ENCODE measurements at regions not wholly inside any gene's neighbourhood (a gene's known extent, or its start where the extent isn't known, plus 50 kb on each side); places are given as distances from the start of the nearest gene placed in this dataset.

DNA sequence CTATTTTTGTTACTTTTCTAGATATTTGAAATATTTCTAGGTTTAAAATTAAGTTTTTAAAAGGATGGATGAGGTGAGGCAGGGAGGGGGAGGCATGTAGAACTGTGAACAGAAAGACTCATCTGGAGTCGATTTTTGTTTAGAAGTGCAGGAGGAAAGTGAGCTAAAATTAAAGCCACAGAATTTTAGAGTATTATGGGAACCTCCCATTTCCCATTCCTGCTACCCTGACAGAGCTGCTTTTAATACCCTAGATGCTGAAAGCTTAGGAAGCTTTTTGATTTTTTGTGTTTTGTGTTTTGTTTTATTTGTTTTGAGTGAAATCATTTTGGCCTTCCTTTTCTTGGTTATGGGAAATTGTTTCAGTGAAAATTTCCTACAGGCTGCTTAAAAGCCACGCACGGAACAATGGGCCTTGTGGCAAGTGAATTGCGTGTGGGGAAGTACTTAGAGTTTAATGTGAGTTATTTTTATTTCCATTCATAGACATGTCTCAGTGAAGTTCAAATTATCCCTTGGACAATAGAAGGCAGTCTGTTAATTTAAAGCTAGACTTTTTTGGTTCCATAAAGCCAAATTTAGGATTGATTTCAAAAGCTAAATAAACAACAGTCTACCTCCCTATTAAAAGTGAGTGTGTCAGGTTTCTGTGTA, 102.0 kb upstream of the HDAC9 start:
- CTCF ChIA-PET (ENCODE audit: partially characterized antibody), result no interaction called here
- Mint-ChIP-seq H3K27me3 (peaks cover 0 to 1% of the 10 kb centered on the region in 2 donors), H3K27ac (no peak overlapping the region), H3K36me3 (no peaks in the 10 kb centered on the region), H3K4me3 (no peak overlapping the region), H3K9me3 (no peaks in the 10 kb centered on the region), H3K4me1 (no peaks in the 10 kb centered on the region)
- Histone ChIP-seq H3K9me3 (ENCODE audit: control insufficient read depth in 1 of 2, low read length in 2 of 2) (no peaks in the 10 kb centered on the region), H3K4me3 (ENCODE audit: low read length in 2 of 2) (no peak overlapping the region), H3K27me3 (ENCODE audit: insufficient read depth, low read length) (no peaks in the 10 kb centered on the region), H3K27ac (ENCODE audit: low read depth, low read length) (no peak overlapping the region), H3K4me1 (ENCODE audit: insufficient read depth, low read length) (no peaks in the 10 kb centered on the region), H3K36me3 (ENCODE audit: insufficient read depth, low read length) (no peaks in the 10 kb centered on the region)
- no peak for DNase-seq
- POLR2A ChIA-PET (ENCODE audit: partially characterized antibody), result no interaction called here
- intact Hi-C loops (cut with micrococcal nuclease), result no loop called here

DNA sequence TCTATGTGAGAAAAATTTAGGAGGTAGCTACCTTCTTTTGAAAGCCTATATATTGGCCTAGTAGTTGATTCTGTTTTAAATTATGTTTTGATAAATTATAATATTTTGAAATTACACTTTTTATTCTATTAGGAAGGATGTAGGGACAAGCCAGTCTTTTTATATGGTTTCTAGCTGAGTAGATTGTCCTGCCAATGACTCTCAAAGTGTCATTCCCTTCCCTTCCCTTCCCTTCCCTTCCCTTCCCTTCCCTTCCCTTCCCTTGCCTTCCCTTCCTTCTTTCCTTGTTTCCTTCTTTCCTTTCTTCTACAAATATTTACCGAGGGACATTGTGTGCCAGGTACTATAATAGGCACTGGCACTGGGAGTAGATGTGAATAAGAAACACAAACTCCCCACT, 99.7 kb upstream of the HDAC9 start:
- H3K4me1 ChIP-seq (ENCODE audit: insufficient read depth, low read length), result no peaks in the 10 kb centered on the region
- Mint-ChIP-seq H3K4me3 (no peak overlapping the region), H3K27ac (no peak overlapping the region), H3K9me3 (no peaks in the 10 kb centered on the region), H3K4me1 (no peaks in the 10 kb centered on the region), H3K27me3 (peaks cover 0 to 1% of the 10 kb centered on the region in 2 donors), H3K36me3 (no peaks in the 10 kb centered on the region)
- no peaks in the 10 kb centered on the region for H3K36me3 ChIP-seq (ENCODE audit: insufficient read depth, low read length)
- ChIA-PET CTCF (ENCODE audit: partially characterized antibody) (no interaction called here), POLR2A (ENCODE audit: partially characterized antibody) (no interaction called here)
- no peaks in the 10 kb centered on the region for H3K27me3 ChIP-seq (ENCODE audit: insufficient read depth, low read length)
- no peaks in the 10 kb centered on the region for H3K9me3 ChIP-seq (ENCODE audit: control insufficient read depth in 1 of 2, low read length in 2 of 2)
- DNase-seq, result no peak
- no peak overlapping the region for H3K4me3 ChIP-seq (ENCODE audit: low read length in 2 of 2)
- no peak overlapping the region for H3K27ac ChIP-seq (ENCODE audit: low read depth, low read length)
- intact Hi-C loops (cut with micrococcal nuclease), result no loop called here

DNA sequence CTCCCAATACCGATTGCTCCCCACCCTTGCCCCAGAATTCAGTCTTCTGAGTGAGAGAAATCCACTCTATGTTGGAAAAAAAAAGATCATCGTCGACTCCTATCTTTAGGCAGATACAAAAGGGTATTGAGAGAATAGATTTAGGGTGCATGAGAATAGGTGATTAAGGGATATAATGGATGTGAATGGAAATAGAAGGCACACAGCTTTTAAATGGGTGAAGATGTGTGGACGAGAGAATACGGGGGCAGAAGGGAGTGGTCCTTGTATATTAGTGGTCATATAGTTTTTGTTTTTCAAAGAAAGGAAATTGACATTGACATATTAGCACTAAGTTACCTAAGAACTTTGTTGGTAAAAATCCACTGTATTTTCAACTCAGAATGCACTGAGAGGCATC, 98.6 kb upstream of the HDAC9 start:
- H3K27me3 ChIP-seq (ENCODE audit: insufficient read depth, low read length), result no peaks in the 10 kb centered on the region
- Mint-ChIP-seq H3K4me3 (no peak overlapping the region), H3K36me3 (no peaks in the 10 kb centered on the region), H3K27ac (no peak overlapping the region), H3K4me1 (no peaks in the 10 kb centered on the region), H3K27me3 (peaks cover 0 to 4% of the 10 kb centered on the region in 2 donors), H3K9me3 (no peaks in the 10 kb centered on the region)
- intact Hi-C loops (cut with micrococcal nuclease), result no loop called here
- no peaks in the 10 kb centered on the region for H3K36me3 ChIP-seq (ENCODE audit: insufficient read depth, low read length)
- no peak overlapping the region for H3K4me3 ChIP-seq (ENCODE audit: low read length in 2 of 2)
- no peaks in the 10 kb centered on the region for H3K9me3 ChIP-seq (ENCODE audit: control insufficient read depth in 1 of 2, low read length in 2 of 2)
- ChIA-PET CTCF (ENCODE audit: partially characterized antibody) (no interaction called here), POLR2A (ENCODE audit: partially characterized antibody) (no interaction called here)
- DNase-seq, result no peak
- no peak overlapping the region for H3K27ac ChIP-seq (ENCODE audit: low read depth, low read length)
- H3K4me1 ChIP-seq (ENCODE audit: insufficient read depth, low read length), result no peaks in the 10 kb centered on the region

DNA sequence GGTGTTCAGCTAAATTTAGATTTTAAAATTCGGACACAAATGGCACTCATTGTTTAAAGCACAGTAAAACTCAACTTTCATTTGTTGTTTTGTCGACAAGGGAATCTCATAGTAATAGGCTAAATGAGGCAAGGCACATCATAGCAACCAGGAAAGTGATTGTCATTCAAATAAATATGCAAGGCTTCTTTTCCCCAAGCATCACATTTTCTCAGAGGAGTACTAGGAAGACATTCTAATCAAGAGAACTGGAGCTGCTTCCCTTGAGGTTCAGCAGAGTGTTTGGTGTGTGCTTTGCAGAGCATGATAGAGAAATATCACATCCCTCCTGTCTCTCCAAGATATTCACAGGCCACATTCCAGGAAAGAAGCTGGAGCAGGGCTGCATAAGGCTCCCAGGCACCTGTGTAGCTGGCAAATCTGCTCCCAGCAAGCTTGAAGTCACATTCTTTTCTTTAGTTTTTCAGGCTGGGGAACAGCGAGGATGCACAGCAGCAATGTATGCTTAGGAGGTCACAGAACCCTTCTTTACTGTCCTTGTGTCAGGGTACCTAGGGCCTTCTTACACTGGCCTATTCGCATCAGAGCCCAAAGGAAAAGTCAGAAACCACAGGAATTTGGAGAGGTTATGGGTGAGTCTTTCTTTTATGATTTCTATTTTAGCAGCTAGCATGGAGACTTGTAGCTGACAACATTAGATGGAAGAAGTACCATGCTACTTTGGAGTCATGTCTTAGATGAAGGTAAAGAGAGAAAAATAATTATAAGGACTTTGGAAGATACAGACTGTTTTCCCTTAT, 95.9 kb upstream of the HDAC9 start:
- CTCF ChIA-PET (ENCODE audit: partially characterized antibody), result no interaction called here

DNA sequence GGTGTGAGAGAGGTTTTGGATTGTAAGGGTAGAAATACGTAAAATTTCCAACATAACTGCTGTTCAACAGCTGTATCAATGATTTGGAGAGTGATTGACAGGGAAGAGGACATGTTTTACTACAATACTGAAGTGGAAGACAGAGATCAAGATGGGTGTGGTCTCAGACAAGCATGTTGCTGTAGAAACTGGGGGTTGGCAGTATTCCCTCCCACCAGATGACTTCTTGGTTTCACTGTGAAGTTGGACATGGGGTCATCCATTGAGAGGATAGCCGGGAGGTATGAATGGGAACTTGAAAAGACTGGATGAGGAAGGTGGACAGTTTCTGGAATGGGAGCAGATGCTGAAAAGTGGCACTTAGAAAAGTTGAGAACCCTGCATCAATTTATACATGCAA, 95.3 kb upstream of the HDAC9 start:
- H3K4me1 ChIP-seq (ENCODE audit: insufficient read depth, low read length), result no peaks in the 10 kb centered on the region
- no peak overlapping the region for H3K27ac ChIP-seq (ENCODE audit: low read depth, low read length)
- no peaks in the 10 kb centered on the region for H3K36me3 Mint-ChIP-seq
- no peak overlapping the region for H3K4me3 ChIP-seq (ENCODE audit: low read length in 2 of 2)
- no peak for DNase-seq
- no peaks in the 10 kb centered on the region for H3K36me3 ChIP-seq (ENCODE audit: insufficient read depth, low read length)
- H3K9me3 Mint-ChIP-seq, result no peaks in the 10 kb centered on the region
- no peaks in the 10 kb centered on the region for H3K9me3 ChIP-seq (ENCODE audit: control insufficient read depth in 1 of 2, low read length in 2 of 2)
- no peaks in the 10 kb centered on the region for H3K4me1 Mint-ChIP-seq
- no peak overlapping the region for H3K4me3 Mint-ChIP-seq
- no peaks in the 10 kb centered on the region for H3K27me3 ChIP-seq (ENCODE audit: insufficient read depth, low read length)
- ChIA-PET POLR2A (ENCODE audit: partially characterized antibody) (no interaction called here), CTCF (ENCODE audit: partially characterized antibody) (no interaction called here)
- intact Hi-C loops (cut with micrococcal nuclease), result no loop called here
- no peak overlapping the region for H3K27ac Mint-ChIP-seq
- H3K27me3 Mint-ChIP-seq, result peaks cover 2 to 6% of the 10 kb centered on the region in 2 donors

More for the DNA sequence above, 95.9 kb upstream of the HDAC9 start:
- no peaks in the 10 kb centered on the region for H3K4me1 Mint-ChIP-seq
- H3K9me3 ChIP-seq (ENCODE audit: control insufficient read depth in 1 of 2, low read length in 2 of 2), result no peaks in the 10 kb centered on the region
- no peaks in the 10 kb centered on the region for H3K27me3 ChIP-seq (ENCODE audit: insufficient read depth, low read length)
- no peak for DNase-seq
- POLR2A ChIA-PET (ENCODE audit: partially characterized antibody), result no interaction called here
- H3K27me3 Mint-ChIP-seq, result peaks cover 2 to 6% of the 10 kb centered on the region in 2 donors
- H3K9me3 Mint-ChIP-seq, result no peaks in the 10 kb centered on the region
- no peak overlapping the region for H3K27ac Mint-ChIP-seq
- H3K4me3 Mint-ChIP-seq, result no peak overlapping the region
- no peaks in the 10 kb centered on the region for H3K36me3 ChIP-seq (ENCODE audit: insufficient read depth, low read length)
- H3K27ac ChIP-seq (ENCODE audit: low read depth, low read length), result no peak overlapping the region
- H3K4me1 ChIP-seq (ENCODE audit: insufficient read depth, low read length), result no peaks in the 10 kb centered on the region
- intact Hi-C loops (cut with micrococcal nuclease), result no loop called here
- no peaks in the 10 kb centered on the region for H3K36me3 Mint-ChIP-seq
- H3K4me3 ChIP-seq (ENCODE audit: low read length in 2 of 2), result no peak overlapping the region

DNA sequence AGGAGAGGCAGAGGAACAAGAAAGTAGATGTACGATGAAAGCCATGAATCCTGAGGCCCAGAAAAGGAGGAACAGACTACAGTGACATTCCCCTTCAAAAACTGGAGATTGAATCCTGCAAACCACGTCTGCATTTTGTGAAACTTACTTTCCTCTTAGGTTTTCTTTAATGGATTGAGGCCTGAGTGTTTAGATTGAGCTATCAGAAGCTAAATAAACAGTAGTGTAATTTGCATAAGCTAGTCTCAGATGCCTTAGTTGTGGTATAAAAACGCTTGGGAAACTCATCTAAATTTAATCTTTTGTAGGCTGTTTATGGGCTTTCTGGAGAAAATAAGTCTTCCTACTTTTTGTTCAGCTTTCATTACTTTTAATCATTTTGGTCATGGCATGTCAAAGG, 94.8 kb upstream of the HDAC9 start:
- no peaks in the 10 kb centered on the region for H3K36me3 Mint-ChIP-seq
- DNase-seq, result no peak

DNA sequence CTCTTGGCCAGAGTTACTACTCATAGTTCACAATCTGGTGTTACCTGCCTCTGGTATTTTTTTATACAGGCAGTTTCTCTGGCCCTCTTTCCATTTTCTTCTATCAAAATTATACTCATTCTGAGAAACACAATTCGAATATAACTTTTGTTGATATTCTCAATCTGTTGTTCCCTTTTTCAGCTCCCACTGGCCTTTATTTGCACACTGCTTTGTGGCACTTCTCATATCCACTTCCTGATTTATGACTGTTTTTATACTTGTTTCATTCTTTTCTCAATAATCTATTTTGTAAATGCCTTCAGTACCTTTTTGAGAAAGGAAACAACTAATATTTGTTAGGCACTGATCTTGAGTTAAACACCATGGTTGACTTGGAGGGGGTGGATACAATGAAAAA, 93.8 kb upstream of the HDAC9 start:
- Mint-ChIP-seq H3K4me1 (no peaks in the 10 kb centered on the region), H3K27me3 (peaks cover 2 to 6% of the 10 kb centered on the region in 2 donors), H3K9me3 (no peaks in the 10 kb centered on the region), H3K36me3 (no peaks in the 10 kb centered on the region), H3K27ac (no peak overlapping the region), H3K4me3 (no peak overlapping the region)
- POLR2A ChIA-PET (ENCODE audit: partially characterized antibody), result no interaction called here
- CTCF ChIA-PET (ENCODE audit: partially characterized antibody), result no interaction called here
- no peak overlapping the region for H3K27ac ChIP-seq (ENCODE audit: low read depth, low read length)
- no peaks in the 10 kb centered on the region for H3K4me1 ChIP-seq (ENCODE audit: insufficient read depth, low read length)
- DNase-seq, result no peak
- intact Hi-C loops (cut with micrococcal nuclease), result no loop called here
- no peaks in the 10 kb centered on the region for H3K36me3 ChIP-seq (ENCODE audit: insufficient read depth, low read length)
- no peaks in the 10 kb centered on the region for H3K9me3 ChIP-seq (ENCODE audit: control insufficient read depth in 1 of 2, low read length in 2 of 2)
- no peaks in the 10 kb centered on the region for H3K27me3 ChIP-seq (ENCODE audit: insufficient read depth, low read length)
- H3K4me3 ChIP-seq (ENCODE audit: low read length in 2 of 2), result no peak overlapping the region

More for the DNA sequence above, 94.8 kb upstream of the HDAC9 start:
- H3K4me3 ChIP-seq (ENCODE audit: low read length in 2 of 2), result no peak overlapping the region
- no peaks in the 10 kb centered on the region for H3K9me3 ChIP-seq (ENCODE audit: control insufficient read depth in 1 of 2, low read length in 2 of 2)
- H3K27me3 ChIP-seq (ENCODE audit: insufficient read depth, low read length), result no peaks in the 10 kb centered on the region
- POLR2A ChIA-PET (ENCODE audit: partially characterized antibody), result no interaction called here
- H3K27ac Mint-ChIP-seq, result no peak overlapping the region
- CTCF ChIA-PET (ENCODE audit: partially characterized antibody), result no interaction called here
- H3K4me3 Mint-ChIP-seq, result no peak overlapping the region
- H3K27me3 Mint-ChIP-seq, result peaks cover 2 to 6% of the 10 kb centered on the region in 2 donors
- H3K4me1 ChIP-seq (ENCODE audit: insufficient read depth, low read length), result no peaks in the 10 kb centered on the region
- no peak overlapping the region for H3K27ac ChIP-seq (ENCODE audit: low read depth, low read length)
- H3K36me3 ChIP-seq (ENCODE audit: insufficient read depth, low read length), result no peaks in the 10 kb centered on the region
- no peaks in the 10 kb centered on the region for H3K4me1 Mint-ChIP-seq
- no peaks in the 10 kb centered on the region for H3K9me3 Mint-ChIP-seq
- intact Hi-C loops (cut with micrococcal nuclease), result no loop called here
